ENCODE measurements at regions not wholly inside any gene's neighbourhood (a gene's known extent, or its start where the extent isn't known, plus 50 kb on each side); places are given as distances from the start of the nearest gene placed in this dataset.

DNA sequence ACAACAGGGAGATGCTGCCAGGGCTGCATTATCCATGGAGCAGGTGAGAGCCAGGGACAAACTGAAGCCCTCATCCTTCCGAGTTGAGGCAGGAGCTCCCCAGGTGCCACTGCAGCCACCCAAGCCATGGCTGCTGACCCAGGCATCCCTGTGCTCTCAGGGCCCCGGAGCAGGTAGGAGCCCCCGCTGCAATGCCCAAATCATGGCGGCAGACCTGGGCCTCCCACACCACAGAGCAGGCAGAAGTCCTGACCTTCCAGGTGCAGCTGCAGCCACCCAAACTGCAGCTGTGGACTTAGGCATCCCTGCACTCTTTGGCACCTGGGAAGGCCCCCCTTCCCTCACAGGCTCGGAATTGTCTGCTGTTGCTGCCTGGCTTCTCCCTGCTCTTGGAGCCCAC, 443.6 kb downstream of the ARAP2 start:
- Histone ChIP-seq H3K4me2 (ENCODE audit: unreplicated experiment) (no peak overlapping the region), H3K4me3 (no peak overlapping the region), H4K20me1 (ENCODE audit: insufficient read depth) (no peaks in the 10 kb centered on the region), H3K27me3 (replicated peaks; ENCODE audit: insufficient read depth) (no peaks in the 10 kb centered on the region), H3K36me3 (ENCODE audit: low read depth) (no peaks in the 10 kb centered on the region), H3F3A (ENCODE audit: insufficient read depth) (no peaks in the 10 kb centered on the region), H3K27ac (no peak overlapping the region), H3K9me3 (ENCODE audit: low read depth) (peaks cover 8% of the 10 kb centered on the region), H3K9me2 (ENCODE audit: insufficient read depth) (no peaks in the 10 kb centered on the region), H3K9ac (no peak overlapping the region), H3K4me1 (ENCODE audit: insufficient read depth) (no peaks in the 10 kb centered on the region), H2AFZ (no peak overlapping the region), H3K79me2 (ENCODE audit: insufficient read depth) (no peaks in the 10 kb centered on the region)
- WGBS, 2 experiments (ENCODE audit: low coverage in 1 of 2, low lambda C conversion rate in 2 of 2, missing lambda C conversion rate in 2 of 2) = 51 to 55% methylated on average over 4 to 5 of the region's 5 CpGs
- in situ Hi-C loops (cut with MboI) = no loop called here
- no peak for TF ChIP-seq EZH2phosphoT487 (IDR thresholded peaks at IDR 0.05; ENCODE audit: insufficient read depth, low read depth)
- no peak for TF ChIP-seq EZH2 (IDR thresholded peaks at IDR 0.05; ENCODE audit: insufficient read depth, poor library complexity, severe bottlenecking)
- no peak for DNase-seq

DNA sequence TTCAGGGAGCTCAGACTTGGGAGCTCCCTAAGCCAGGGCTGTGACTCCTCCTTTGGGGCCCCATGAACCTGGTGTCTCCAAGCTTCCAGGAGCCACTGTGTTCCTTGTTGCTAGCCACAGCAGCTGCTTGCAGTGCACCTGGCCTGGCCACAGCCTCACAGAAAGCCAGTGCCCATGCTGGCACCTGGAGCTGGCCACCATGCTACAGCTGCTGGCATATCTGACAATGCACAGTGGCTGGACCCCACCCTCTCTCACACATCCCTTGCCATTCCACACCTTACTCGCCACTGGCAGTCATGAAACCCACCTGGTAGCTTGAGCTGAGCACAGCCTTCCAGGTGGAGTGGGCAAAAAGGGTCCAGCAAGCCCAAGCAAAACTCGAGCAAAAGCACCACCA, 441.7 kb downstream of the ARAP2 start:
- no peaks in the 10 kb centered on the region for H3K4me1 ChIP-seq (ENCODE audit: insufficient read depth)
- H3K4me2 ChIP-seq (ENCODE audit: unreplicated experiment) = no peak overlapping the region
- H3K4me3 ChIP-seq = no peak overlapping the region
- no peak for DNase-seq
- H3K27me3 ChIP-seq (replicated peaks; ENCODE audit: insufficient read depth) = no peaks in the 10 kb centered on the region
- WGBS, 2 experiments (ENCODE audit: low coverage in 1 of 2, low lambda C conversion rate in 2 of 2, missing lambda C conversion rate in 2 of 2) = 14 to 19% methylated on average over 2 of the region's 2 CpGs
- no peaks in the 10 kb centered on the region for H3F3A ChIP-seq (ENCODE audit: insufficient read depth)
- no peak overlapping the region for H3K9ac ChIP-seq
- no peaks in the 10 kb centered on the region for H3K9me2 ChIP-seq (ENCODE audit: insufficient read depth)
- no peak overlapping the region for H3K27ac ChIP-seq
- H2AFZ ChIP-seq = no peak overlapping the region
- in situ Hi-C loops (cut with MboI) = no loop called here
- TF ChIP-seq EZH2 (IDR thresholded peaks at IDR 0.05; ENCODE audit: insufficient read depth, poor library complexity, severe bottlenecking) (no peak), EZH2phosphoT487 (IDR thresholded peaks at IDR 0.05; ENCODE audit: insufficient read depth, low read depth) (no peak)
- H3K36me3 ChIP-seq (ENCODE audit: low read depth) = no peaks in the 10 kb centered on the region
- H3K79me2 ChIP-seq (ENCODE audit: insufficient read depth) = no peaks in the 10 kb centered on the region
- H4K20me1 ChIP-seq (ENCODE audit: insufficient read depth) = no peaks in the 10 kb centered on the region
- no peaks in the 10 kb centered on the region for H3K9me3 ChIP-seq (ENCODE audit: low read depth)

DNA sequence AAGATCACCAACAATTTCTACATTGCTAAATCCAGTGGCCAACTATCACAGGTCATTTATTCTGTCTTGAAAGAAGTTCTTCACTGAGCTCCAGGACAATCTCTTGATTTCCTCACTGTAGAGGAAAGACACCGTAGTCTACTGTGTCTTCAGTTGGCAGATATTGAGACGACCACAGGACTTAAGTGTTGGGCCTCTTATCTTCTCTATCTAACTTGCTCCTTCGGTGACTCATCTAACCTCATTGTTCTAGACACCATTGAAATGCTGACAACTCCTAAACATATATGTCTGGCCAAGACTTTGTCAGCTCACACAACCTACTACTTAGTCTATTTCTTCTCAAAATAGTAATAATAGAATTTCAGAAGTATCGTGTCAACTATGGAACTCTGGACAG, 425.8 kb downstream of the ARAP2 start:
- TF ChIP-seq EZH2 (IDR thresholded peaks at IDR 0.05; ENCODE audit: insufficient read depth, poor library complexity, severe bottlenecking) (no peak), EZH2phosphoT487 (IDR thresholded peaks at IDR 0.05; ENCODE audit: insufficient read depth, low read depth) (no peak)
- no peaks in the 10 kb centered on the region for H3K36me3 ChIP-seq (ENCODE audit: low read depth)
- no peak for DNase-seq
- in situ Hi-C loops (cut with MboI) = no loop called here
- H3K9ac ChIP-seq = no peak overlapping the region
- WGBS, 2 experiments (ENCODE audit: low coverage in 1 of 2, low lambda C conversion rate in 2 of 2, missing lambda C conversion rate in 2 of 2) = 21 to 29% methylated on average over 4 of the region's 4 CpGs
- H3K27me3 ChIP-seq (replicated peaks; ENCODE audit: insufficient read depth) = no peaks in the 10 kb centered on the region
- H3K9me3 ChIP-seq (ENCODE audit: low read depth) = no peaks in the 10 kb centered on the region
- no peaks in the 10 kb centered on the region for H3F3A ChIP-seq (ENCODE audit: insufficient read depth)
- H3K9me2 ChIP-seq (ENCODE audit: insufficient read depth) = no peaks in the 10 kb centered on the region
- H3K4me3 ChIP-seq = no peak overlapping the region
- H3K27ac ChIP-seq = no peak overlapping the region
- no peaks in the 10 kb centered on the region for H3K79me2 ChIP-seq (ENCODE audit: insufficient read depth)
- no peaks in the 10 kb centered on the region for H3K4me1 ChIP-seq (ENCODE audit: insufficient read depth)
- no peaks in the 10 kb centered on the region for H4K20me1 ChIP-seq (ENCODE audit: insufficient read depth)
- no peak overlapping the region for H3K4me2 ChIP-seq (ENCODE audit: unreplicated experiment)
- H2AFZ ChIP-seq = no peak overlapping the region

GRCh38 chr4:35820003-35820402, 424.3 kb downstream of the ARAP2 start:
- Histone ChIP-seq H3K27me3 (replicated peaks; ENCODE audit: insufficient read depth) (no peaks in the 10 kb centered on the region), H3K4me2 (ENCODE audit: unreplicated experiment) (no peak overlapping the region), H3K9ac (no peak overlapping the region), H3K9me2 (ENCODE audit: insufficient read depth) (no peaks in the 10 kb centered on the region), H3K79me2 (ENCODE audit: insufficient read depth) (no peaks in the 10 kb centered on the region), H3K4me1 (ENCODE audit: insufficient read depth) (no peaks in the 10 kb centered on the region), H3K9me3 (ENCODE audit: low read depth) (no peaks in the 10 kb centered on the region), H3K27ac (no peak overlapping the region), H2AFZ (no peak overlapping the region), H3F3A (ENCODE audit: insufficient read depth) (no peaks in the 10 kb centered on the region), H3K4me3 (no peak overlapping the region), H4K20me1 (ENCODE audit: insufficient read depth) (no peaks in the 10 kb centered on the region), H3K36me3 (ENCODE audit: low read depth) (no peaks in the 10 kb centered on the region)
- in situ Hi-C loops (cut with MboI) = no loop called here
- TF ChIP-seq EZH2 (IDR thresholded peaks at IDR 0.05; ENCODE audit: insufficient read depth, poor library complexity, severe bottlenecking) (no peak), EZH2phosphoT487 (IDR thresholded peaks at IDR 0.05; ENCODE audit: insufficient read depth, low read depth) (no peak)
- WGBS, 2 experiments (ENCODE audit: low coverage in 1 of 2, low lambda C conversion rate in 2 of 2, missing lambda C conversion rate in 2 of 2) = 0 to 15% methylated on average over 1 of the region's 1 CpG
- no peak for DNase-seq

DNA sequence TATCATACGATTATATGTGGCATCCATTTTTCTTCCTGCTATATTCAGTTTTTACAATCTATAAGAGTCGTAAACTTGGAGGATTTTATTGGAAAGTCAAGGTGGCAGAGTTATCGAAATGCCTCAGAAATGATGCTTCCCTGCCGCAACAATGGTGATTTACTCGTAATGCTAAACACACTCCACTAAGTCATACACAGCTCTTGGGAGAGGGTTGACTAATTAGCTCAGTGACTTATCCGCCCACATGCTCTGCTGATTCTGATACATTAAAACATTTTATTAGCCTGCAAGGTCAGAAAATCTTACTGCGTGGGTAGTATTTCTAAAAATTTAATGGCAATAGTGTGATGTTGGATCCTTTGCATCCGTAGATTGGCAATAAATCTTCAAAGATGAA, 420.1 kb downstream of the ARAP2 start:
- DNase-seq = no peak
- Histone ChIP-seq H2AFZ (no peak overlapping the region), H3K79me2 (ENCODE audit: insufficient read depth) (no peaks in the 10 kb centered on the region), H4K20me1 (ENCODE audit: insufficient read depth) (no peaks in the 10 kb centered on the region), H3K4me1 (ENCODE audit: insufficient read depth) (no peaks in the 10 kb centered on the region), H3K9ac (no peak overlapping the region), H3K4me2 (ENCODE audit: unreplicated experiment) (no peak overlapping the region), H3K9me3 (ENCODE audit: low read depth) (no peaks in the 10 kb centered on the region), H3K27ac (no peak overlapping the region), H3F3A (ENCODE audit: insufficient read depth) (no peaks in the 10 kb centered on the region), H3K4me3 (no peak overlapping the region), H3K9me2 (ENCODE audit: insufficient read depth) (no peaks in the 10 kb centered on the region), H3K27me3 (replicated peaks; ENCODE audit: insufficient read depth) (no peaks in the 10 kb centered on the region), H3K36me3 (ENCODE audit: low read depth) (no peaks in the 10 kb centered on the region)
- in situ Hi-C loops (cut with MboI) = no loop called here
- WGBS, 2 experiments (ENCODE audit: low coverage in 1 of 2, low lambda C conversion rate in 2 of 2, missing lambda C conversion rate in 2 of 2) = 44 to 49% methylated on average over 8 of the region's 8 CpGs
- TF ChIP-seq EZH2phosphoT487 (IDR thresholded peaks at IDR 0.05; ENCODE audit: insufficient read depth, low read depth) = no peak
- no peak for TF ChIP-seq EZH2 (IDR thresholded peaks at IDR 0.05; ENCODE audit: insufficient read depth, poor library complexity, severe bottlenecking)
